ENCODE measurements at regions not wholly inside any gene's neighbourhood (a gene's known extent, or its start where the extent isn't known, plus 50 kb on each side); places are given as distances from the start of the nearest gene placed in this dataset.

DNA sequence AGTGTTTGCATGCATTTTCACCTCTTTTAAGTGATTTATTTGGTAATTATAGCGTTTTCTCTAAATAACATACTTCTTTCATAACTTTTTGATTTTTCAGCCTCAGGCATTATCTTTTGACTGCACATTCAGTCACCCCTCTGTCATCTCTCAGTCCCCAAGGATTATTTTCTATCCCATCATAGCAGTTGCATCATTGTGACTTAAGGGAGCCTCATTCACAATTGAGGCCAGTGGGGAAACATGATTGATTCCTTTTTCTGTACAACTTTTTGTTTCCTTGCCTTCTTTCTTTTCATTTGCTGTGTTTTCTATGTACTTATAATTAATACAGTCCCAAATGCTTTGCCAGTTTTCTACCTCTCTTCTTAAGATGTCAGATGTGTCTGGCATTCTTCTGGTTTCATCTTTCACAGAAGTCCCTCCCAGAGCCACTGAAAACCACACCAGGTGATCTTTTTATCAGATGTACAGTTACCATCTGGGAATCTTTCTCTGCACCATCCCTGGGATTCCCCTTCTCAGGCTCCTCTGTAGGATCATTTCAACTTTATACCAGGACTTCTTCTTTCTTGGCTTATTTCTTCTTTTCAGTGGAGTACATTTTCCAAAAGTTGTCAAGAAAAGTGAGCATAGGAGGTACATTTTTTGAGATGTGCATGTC lies 151.4 kb downstream of the RAP2B start:
- H3K27ac Mint-ChIP-seq (ENCODE audit: unreplicated experiment), result no peak overlapping the region
- TF ChIP-seq, protein P1, sequence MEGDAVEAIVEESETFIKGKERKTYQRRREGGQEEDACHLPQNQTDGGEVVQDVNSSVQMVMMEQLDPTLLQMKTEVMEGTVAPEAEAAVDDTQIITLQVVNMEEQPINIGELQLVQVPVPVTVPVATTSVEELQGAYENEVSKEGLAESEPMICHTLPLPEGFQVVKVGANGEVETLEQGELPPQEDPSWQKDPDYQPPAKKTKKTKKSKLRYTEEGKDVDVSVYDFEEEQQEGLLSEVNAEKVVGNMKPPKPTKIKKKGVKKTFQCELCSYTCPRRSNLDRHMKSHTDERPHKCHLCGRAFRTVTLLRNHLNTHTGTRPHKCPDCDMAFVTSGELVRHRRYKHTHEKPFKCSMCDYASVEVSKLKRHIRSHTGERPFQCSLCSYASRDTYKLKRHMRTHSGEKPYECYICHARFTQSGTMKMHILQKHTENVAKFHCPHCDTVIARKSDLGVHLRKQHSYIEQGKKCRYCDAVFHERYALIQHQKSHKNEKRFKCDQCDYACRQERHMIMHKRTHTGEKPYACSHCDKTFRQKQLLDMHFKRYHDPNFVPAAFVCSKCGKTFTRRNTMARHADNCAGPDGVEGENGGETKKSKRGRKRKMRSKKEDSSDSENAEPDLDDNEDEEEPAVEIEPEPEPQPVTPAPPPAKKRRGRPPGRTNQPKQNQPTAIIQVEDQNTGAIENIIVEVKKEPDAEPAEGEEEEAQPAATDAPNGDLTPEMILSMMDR (IDR thresholded peaks at IDR 0.05; ENCODE audit: partially characterized antibody, unreplicated experiment), result no peak
- DNase-seq, result no peak
- peaks cover 2% of the 10 kb centered on the region for H3K27me3 Mint-ChIP-seq (ENCODE audit: unreplicated experiment)
- H3K9me3 Mint-ChIP-seq (ENCODE audit: unreplicated experiment), result peaks cover 3% of the 10 kb centered on the region
- H3K4me1 Mint-ChIP-seq (ENCODE audit: low read depth, unreplicated experiment), result no peaks in the 10 kb centered on the region
- no peaks in the 10 kb centered on the region for H3K36me3 Mint-ChIP-seq (ENCODE audit: unreplicated experiment)
- H3K4me3 Mint-ChIP-seq (ENCODE audit: unreplicated experiment), result no peak overlapping the region

DNA sequence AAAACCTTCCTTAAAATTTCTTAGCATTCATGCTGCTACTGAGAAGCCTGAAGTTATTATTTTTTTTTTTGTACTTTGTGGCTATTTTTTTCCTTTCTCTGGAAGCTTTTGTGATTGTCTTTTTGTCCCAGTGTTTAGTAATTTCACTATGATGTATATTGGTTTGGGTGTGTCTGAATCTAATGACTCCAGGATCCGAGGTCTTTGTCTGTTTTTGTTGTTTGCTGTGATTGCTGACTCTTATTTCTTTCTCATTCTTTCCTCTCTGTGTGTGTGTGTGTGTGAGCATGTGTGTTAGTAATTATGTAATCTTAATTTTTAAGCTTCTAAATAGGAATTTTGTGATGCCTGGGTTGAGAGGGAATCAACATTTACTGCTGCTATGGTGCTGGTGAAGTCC lies 152.0 kb downstream of the RAP2B start:
- TF ChIP-seq, protein P1 (IDR thresholded peaks at IDR 0.05; ENCODE audit: partially characterized antibody, unreplicated experiment), result no peak
- Mint-ChIP-seq H3K9me3 (ENCODE audit: unreplicated experiment) (peaks cover 3% of the 10 kb centered on the region), H3K27ac (ENCODE audit: unreplicated experiment) (no peak overlapping the region), H3K4me1 (ENCODE audit: low read depth, unreplicated experiment) (no peaks in the 10 kb centered on the region), H3K36me3 (ENCODE audit: unreplicated experiment) (no peaks in the 10 kb centered on the region), H3K27me3 (ENCODE audit: unreplicated experiment) (peaks cover 3% of the 10 kb centered on the region), H3K4me3 (ENCODE audit: unreplicated experiment) (no peak overlapping the region)
- DNase-seq, result no peak

DNA sequence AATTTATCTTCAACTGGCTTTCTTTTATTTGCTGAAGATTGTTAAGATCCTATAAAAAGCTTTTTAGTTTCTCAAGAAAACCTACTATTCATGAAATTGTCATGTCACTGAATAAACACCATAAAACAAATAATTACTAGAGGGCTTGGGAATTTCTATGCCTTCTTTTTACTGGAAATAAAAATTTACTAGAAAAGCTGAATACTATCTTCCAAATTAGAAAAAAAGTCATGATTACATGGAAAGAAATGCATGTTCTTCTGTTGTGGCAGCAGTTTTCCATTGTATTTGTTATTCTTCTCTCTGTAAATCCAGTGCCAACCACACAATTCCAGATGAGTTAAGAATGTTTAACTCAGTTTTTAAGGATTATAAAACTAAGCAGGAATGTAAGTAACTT lies 153.8 kb downstream of the RAP2B start:
- H3K4me1 Mint-ChIP-seq (ENCODE audit: low read depth, unreplicated experiment), result no peaks in the 10 kb centered on the region
- H3K27ac Mint-ChIP-seq (ENCODE audit: unreplicated experiment), result no peak overlapping the region

DNA sequence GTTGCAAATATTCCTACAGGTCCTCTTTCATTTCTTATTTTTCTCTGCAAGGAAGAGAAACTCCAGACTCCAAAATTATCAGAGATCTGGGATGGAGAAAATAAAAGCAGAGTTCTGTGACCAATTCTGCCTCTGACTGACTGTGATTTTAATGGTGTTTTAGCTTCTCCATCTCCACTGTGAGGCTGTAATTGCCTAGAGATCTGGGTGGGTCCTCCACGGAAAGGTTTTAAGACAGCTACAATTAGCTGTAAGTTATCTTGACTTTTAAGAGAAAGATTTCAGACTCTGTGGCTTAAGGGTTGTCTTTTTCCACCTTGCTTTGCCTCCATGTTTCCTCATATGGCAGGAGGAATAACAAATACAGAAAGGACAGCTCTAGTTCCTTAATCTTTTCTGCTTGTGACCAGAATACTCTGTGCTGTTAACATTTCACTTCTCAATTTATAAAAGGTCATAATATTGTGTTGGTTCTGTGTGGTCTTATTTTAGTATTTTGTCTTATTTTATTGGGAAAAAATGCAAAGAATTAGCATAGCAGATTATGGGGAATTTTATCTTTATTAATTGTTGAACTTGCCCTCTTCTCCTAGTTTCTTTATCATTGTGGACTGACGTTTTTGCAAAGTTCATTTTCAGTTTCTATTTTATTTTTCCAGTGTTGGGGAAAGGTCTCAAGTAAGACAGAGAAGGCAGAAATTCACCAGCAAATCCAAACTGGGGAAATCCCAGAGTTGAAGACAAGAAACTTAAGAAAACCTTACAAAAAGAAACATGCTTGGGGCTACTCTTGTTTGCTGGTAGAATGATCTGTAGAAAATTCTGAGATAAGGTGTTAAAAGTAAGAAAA lies 157.9 kb downstream of the RAP2B start:
- H3K27ac Mint-ChIP-seq (ENCODE audit: unreplicated experiment), result no peak overlapping the region
- no peak overlapping the region for H3K4me3 Mint-ChIP-seq (ENCODE audit: unreplicated experiment)
- no peaks in the 10 kb centered on the region for H3K36me3 Mint-ChIP-seq (ENCODE audit: unreplicated experiment)
- peaks cover 3% of the 10 kb centered on the region for H3K9me3 Mint-ChIP-seq (ENCODE audit: unreplicated experiment)
- DNase-seq, result no peak
- no peaks in the 10 kb centered on the region for H3K4me1 Mint-ChIP-seq (ENCODE audit: low read depth, unreplicated experiment)
- TF ChIP-seq, protein P1 (IDR thresholded peaks at IDR 0.05; ENCODE audit: partially characterized antibody, unreplicated experiment), result no peak
- H3K27me3 Mint-ChIP-seq (ENCODE audit: unreplicated experiment), result peaks cover 3% of the 10 kb centered on the region

More for the DNA sequence above, 153.8 kb downstream of the RAP2B start:
- no peaks in the 10 kb centered on the region for H3K36me3 Mint-ChIP-seq (ENCODE audit: unreplicated experiment)
- H3K27me3 Mint-ChIP-seq (ENCODE audit: unreplicated experiment), result peaks cover 3% of the 10 kb centered on the region
- TF ChIP-seq, protein P1 (IDR thresholded peaks at IDR 0.05; ENCODE audit: partially characterized antibody, unreplicated experiment), result no peak
- H3K9me3 Mint-ChIP-seq (ENCODE audit: unreplicated experiment), result peaks cover 3% of the 10 kb centered on the region
- no peak for DNase-seq
- no peak overlapping the region for H3K4me3 Mint-ChIP-seq (ENCODE audit: unreplicated experiment)
